ENCODE measurements at regions not wholly inside any gene's neighbourhood (a gene's known extent, or its start where the extent isn't known, plus 50 kb on each side); places are given as distances from the start of the nearest gene placed in this dataset.

- TF ChIP-seq POLR2AphosphoS5 (IDR thresholded peaks at IDR 0.05) (no peak), POLR2A (IDR thresholded peaks at IDR 0.05) (no peak), CTCF (IDR thresholded peaks at IDR 0.05) (no peak)
Observed at GRCh38 chr3:713947-714620, 378.7 kb upstream of the CNTN6 start.

All from gastroesophageal sphincter (tissue), 3 donors.